GM19025 (cell line): ENCODE measurements at regions not wholly inside any gene's neighbourhood (a gene's known extent, or its start where the extent isn't known, plus 50 kb on each side); places are given as distances from the start of the nearest gene placed in this dataset.
"Not testable (repeated sequence)": the region's sequence is repeated elsewhere in the genome, so short reads cannot be mapped to it uniquely, and the experiment has no call there.

Experiments used
- ATAC-seq: cut with Tn5 transposase; IDR thresholded peaks from one replicate; pipeline ENCODE4 v1.9.1; 2021; ENCODE audit warnings: mild to moderate bottlenecking, low read depth, moderate library complexity; ENCODE audit not compliant: unreplicated experiment

DNA sequence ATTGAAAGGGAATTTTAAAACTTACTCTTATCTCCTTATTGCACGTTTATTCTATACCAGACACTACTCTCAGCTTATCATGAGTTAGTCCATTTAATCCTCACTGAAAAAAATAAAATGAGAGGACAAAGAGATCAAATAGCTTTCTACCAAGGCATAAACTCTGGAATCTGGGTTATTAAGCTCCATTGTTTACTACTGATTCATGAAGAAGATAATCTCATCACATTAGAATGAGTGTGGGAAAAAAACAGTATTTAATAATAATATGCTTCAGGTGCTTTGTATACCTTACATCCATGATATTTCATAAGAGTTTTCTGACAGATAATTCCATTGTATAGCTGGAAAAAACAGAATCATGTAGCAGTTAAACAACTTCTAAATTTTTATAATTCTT lies 1092.6 kb downstream of the TECRL start:
- ATAC-seq = no peak

DNA sequence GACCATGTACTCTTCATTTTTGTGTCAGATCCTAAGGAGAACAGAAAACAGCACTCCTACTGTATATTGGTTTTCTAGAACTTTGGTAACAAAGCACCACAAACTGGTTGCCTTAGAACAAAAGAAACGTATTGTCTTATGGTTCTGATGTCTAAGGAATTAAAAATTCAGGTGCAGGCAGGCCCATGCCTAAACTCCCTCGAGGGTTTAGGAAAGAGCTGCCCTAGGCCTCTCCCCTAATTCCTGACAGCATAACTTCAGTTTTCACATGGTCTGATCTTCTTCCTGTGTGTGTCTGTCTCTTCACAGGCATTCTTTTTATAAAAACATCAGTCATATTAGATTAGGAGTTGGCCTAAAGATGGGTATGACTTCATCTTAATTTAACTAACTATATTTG lies 1093.6 kb downstream of the TECRL start:
- ATAC-seq = no peak

DNA sequence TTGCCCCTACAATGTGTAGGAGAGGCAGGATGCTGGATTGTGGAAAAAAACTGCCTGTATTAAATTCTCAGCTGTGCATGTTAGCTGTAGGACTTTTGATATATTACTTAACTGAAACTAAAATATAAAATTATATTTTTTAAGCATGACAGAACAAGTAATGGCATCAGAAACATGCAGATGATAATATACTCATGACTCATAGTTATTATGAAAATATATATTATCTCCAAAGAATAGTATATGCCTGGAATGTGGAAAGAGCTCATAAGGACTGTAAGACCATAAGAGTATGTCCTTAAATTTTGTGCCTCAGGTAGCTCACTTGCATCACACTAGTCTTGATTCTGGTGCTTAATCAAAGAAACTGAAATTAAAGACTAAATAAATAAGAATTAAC lies 1100.6 kb downstream of the TECRL start:
- ATAC-seq = no peak

DNA sequence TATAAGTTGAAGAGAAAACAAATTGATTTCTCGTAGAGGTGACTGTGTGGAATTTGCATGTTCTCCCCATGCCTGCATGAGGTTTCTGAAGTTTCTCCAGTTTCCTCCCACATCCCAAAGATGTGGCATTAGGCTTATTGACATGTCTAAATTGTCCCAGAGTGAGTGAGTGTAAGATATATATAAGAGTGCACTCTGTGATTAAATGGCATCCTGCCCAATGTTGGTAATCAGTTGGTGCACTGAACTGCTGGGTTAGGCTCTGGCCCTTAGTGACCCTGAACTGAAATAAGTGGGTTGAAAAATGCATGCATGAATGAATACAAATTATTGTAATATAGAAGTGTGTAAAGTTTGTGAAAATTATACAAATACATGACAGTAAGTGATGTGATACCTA lies 1106.5 kb downstream of the TECRL start:
- ATAC-seq = no peak

DNA sequence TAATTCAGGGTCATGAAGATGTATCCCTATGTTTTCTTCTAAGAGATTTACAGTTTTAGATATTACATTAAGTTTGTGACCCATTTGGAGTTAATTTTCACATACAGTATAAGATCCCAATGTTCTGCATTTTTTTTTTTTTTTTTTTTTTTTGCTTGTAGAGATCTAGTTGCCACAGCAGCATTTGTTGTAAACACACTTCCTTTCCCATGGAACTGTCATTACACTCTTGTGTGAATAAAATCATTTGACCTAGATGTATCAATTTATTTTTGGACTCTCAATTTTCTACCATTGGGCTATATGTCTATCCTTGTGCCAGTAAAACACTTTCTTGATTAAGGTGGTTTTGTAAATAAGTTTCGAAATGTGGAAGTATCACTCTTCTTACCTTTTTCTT lies 1107.2 kb downstream of the TECRL start:
- ATAC-seq = no peak

DNA sequence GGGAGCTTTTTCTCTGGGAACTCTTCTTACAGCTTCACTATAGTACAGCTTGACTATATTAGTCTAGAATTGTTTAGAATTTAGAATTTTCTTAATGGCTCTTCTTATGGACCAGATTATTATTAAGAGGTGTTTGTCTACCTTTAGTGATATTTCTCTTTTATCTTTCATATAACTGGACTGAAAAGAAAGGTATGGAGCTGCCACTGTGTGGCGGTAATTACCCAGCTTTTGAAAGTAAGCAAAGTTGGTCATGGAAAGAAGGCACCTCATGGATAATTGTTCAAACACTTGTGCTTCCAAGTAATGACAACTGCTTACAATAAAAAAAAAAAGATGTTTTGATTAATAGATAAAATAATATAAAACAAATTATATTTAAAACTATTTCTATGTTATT lies 1112.5 kb downstream of the TECRL start:
- ATAC-seq = no peak

DNA sequence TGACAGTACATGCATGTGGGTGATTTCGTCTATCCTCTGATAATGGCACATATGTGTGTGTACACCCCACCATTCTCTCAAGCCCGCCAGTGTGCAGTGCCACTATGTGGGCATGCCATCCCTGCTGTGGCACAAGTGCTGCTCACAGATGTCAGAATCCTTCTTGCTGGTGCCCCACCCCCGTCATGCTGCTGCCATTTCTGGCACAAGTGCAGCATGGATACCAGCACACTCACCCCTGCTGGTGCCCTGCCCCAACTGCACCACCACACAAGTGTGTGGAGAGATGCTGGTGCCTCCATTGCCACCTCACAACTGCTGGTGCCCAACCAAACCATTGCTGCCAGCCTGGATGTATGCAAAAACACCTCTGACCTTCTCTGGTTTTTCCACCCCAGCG lies 1133.8 kb downstream of the TECRL start:
- no peak for ATAC-seq

DNA sequence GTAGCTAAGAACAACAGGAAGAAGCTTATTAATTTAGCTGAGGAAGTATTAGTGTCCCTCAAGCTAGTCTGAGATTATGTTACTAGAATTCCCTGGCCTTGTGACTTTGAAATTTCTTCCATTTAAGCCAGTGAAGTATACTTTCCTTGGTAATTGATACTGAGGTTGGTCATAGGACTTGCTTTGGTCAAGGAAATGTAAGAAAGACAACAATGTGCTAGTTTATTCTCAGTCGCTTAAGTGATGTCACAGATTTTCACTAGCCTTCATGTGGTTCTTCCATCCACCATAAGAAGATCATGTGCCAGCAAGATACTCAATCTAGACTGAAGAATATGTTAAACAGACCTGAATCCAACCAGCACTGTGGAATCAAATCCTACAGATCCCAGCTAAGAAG lies 1140.1 kb downstream of the TECRL start:
- ATAC-seq = no peak

DNA sequence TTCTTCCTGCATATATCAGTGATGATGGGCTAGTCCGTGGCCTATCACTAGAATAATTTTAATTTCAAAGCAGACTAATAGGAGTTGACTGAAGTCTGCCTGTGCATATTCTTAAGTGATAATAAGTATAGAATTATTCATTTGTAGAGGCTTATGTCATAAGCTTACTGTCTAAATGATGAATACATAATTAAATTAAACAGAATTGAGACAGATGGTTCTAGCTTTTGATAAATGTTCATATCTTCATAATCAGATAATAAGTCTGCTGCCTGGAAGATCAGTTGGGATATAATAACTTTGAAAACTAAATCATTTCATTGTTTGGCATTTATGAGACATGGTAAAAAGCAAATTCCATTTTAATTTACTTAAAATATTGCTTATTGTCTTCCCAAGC lies 1175.6 kb downstream of the TECRL start:
- no peak for ATAC-seq

DNA sequence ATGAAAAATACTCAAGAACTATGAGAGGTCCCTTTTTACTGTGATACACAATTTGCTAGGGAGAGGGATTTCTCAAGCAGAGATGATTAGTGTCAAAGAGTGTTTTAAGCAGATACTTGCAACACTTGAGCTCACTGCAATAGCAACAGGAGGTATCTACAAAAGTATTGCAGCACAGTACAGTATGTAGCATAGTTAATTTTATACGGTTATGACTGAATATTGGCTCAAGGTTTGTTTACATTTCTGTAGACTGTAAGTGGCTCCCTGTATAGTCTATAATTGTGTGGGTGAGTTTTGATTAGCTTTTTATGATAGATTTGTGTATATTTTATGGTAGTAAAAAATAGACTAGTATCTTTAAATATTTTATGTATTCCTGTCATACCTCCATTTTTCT lies 1177.2 kb downstream of the TECRL start:
- ATAC-seq = no peak

DNA sequence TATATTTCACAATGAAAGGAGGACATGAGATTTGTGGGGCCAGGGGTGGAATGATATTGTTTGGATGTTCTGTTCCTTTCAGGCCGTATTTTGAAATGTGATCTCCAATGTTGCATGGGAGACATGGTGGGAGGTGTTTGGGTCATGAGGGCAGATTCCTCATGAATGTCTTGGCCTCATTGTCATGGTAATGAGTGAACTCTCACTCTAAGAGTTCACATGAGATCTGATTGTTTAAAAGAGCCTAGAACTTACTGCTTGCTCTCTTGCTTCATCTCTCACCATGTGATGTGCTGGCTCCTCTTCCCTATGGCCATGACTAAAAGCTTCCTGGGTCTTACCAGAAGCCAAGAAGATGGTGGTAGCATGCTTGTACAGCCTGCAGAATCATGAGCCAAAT lies 1183.0 kb downstream of the TECRL start:
- ATAC-seq = no peak

DNA sequence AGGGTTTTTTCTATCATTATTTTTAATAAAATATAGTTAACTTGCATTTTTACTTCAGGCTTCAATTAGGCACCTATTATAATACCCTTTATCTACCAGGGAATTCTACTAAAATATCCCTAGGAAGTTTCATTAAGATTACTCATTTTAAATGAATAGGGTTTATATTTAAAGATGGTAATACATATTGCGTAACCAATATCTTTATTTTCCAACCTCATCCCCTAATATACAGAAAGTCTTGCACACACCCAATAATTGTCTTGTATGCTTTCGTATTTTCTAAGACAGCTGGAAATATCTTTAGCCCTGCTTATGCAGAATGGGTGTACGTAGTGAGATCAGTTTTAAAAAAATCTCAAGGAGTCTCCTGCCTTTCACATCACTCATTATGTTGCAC lies 1186.8 kb downstream of the TECRL start:
- ATAC-seq = no peak

DNA sequence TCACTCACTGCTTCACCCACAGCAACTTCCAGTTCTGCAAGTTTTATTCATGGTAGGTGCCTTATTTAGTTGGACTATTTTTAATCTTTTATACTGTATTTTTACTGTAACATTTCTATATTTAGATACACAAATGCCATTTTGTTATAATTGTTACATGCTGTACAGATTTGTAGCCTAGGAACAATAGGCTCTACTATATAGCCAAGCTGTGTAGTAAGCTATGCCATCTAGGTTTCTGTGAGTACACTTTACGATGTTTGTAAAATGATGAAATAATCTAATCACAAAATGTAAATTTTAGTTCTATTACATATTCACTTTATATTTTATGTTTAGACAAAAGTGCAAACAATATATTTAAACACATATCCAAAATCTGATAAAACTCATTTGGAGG lies 1187.8 kb downstream of the TECRL start:
- ATAC-seq = no peak

DNA sequence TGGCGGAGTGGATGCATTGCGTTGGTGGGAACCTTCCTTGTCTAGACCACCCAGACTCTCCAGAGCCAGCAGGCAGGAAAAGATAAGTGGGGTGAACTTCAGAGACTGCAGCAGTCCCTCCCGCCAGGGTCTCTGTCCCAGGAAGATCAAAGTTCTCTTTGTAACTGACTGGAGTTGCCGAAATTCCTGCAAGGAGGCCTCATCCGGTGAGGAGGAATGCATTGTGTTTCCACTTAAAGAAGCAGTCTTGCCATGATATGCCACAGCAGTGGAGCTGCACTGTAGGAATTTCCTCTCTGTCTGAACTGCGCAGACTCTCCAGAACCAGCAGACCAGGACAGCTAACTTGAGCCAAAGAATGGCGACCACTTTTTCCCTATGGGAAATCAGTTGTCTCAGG lies 1190.4 kb downstream of the TECRL start:
- no peak for ATAC-seq

DNA sequence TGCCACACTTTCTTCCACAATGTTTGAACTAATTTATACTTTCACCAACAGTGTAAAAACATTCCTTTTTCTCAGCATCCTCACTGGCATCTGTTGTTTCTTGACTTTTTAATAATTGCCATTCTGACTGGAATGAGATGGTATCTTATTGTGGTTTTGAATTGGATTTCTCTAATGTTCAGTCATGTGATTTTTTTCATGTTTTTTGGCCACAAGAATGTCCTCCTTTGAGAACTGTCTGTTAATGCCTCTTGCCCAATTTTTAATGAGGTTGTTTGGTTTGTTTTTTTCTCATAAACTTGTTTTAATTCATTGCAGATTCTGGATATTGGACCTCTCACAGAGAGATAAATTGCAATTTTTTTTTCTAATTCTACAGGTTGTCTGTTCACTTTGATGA lies 1195.2 kb downstream of the TECRL start:
- ATAC-seq = no peak

DNA sequence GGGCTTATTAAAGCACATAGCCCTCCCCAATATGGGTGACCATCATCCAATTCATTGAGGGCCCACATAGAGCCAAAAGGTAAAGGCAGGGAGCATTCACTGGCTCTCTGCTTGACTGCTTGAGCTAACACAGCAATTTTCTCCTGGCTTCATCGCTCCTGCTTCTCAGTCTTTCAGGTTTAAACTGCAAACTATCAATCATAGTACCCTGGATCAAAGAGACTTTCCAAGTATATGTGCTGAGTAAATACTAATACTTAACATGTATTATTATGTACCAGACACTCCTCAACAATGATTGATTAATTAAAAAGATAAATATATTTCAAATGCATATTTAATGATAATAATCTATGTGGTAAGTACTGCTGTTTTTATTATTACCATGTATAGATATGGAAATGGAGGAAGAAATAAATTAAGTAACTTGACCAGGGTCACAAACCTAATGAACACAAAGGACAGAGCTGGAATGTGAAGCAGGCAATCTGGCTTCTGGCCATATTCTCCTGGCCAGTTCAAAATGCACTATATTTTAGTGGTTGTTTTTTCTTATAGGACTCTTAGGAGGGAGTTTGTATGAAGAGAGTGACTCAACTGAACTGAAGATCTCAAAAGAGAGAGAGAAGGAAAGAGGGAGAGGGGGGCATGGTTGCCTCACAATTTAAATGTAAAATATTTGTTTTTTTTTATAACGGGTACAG lies 1197.3 kb downstream of the TECRL start:
- no peak for ATAC-seq

DNA sequence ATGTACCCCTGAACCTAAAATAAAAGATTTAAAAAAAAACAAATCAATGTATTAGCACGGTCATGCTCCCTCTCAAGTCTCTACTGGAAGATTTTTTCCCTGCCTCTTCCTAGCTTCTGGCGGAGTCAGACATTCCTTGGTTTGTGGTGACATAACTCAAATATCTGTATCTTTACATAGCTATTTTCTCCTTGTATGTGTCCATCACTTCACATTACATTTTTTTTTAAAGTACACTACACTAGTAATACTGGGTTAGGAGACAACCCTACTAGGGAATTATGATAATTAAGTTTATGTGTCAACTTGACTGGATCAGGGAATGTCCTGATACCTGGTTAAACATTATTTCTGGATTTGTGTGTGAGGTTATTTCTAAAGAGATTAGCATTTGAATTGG lies 1197.9 kb downstream of the TECRL start:
- ATAC-seq = no peak

DNA sequence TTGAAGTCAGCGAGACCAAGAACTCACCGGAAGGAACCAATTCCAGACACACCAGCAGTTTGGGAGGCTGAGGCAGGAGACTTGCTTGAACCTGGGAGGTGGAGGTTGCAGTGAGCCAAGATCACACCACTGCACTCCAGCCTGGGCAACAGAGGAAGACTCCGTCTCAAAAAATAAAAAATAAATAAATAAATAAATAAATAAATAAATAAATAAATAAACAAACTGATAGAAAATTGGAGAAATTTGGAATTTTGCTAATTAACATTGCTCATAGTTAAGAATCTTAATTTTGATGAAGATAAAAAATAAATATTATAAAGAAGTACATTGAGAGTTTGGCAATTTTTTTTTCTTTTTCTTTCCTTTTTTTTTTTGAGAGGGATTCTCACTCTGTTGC lies 1216.2 kb downstream of the TECRL start:
- ATAC-seq = not testable (repeated sequence)

DNA sequence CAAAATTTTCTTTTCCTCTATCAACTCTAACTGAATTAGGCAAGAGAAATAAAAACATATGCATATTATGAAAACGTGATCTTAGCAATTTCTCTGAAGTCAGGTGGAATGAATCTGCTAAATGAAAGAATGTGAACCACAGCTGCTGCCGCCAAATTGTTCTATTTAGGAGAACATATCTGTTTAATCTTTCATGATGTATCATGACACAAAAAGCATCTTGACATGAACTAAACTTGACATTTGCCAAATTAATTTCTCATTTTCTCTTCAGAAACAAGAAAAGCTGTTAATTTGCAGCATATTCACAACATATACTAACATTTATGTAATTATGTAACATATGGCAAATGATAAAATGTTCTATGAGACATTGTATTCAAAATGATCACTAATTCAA lies 1237.9 kb downstream of the TECRL start:
- ATAC-seq = no peak

DNA sequence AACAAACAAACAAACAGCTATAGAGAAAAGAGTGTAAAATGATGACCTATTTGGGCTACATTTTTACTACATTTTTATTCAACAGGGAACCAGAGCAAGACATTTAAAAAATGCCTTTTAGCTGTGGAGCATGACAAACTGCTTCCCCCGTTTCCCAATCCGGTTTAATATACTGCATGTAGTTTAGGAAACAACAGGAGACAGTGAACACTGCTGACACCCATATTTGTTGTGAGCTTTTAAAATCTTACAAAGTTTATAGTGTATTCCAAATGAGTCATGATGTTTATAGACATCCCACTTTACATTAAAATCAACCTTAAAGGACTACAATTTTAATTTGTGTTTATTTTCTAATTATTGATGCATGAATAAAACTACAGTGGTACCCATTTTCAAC lies 1238.3 kb downstream of the TECRL start:
- ATAC-seq = no peak

DNA sequence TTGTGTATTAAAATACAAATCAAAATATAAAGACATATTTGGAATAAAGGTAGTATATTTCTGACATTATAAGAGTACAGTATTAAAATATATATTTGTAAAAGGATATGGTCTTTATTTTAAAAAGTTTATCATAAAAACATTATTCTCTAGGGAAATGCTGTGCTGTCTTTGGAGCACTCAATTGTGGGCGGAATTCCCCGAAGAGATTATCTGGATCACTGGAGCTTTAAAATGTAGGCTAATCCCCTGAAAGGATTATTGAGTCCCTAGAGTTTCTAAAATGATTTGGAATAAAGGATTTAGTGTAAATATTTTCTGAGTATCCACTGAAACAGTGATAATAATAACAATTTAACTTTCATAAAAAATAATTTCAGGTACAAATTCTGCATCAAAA lies 1239.4 kb downstream of the TECRL start:
- no peak for ATAC-seq

DNA sequence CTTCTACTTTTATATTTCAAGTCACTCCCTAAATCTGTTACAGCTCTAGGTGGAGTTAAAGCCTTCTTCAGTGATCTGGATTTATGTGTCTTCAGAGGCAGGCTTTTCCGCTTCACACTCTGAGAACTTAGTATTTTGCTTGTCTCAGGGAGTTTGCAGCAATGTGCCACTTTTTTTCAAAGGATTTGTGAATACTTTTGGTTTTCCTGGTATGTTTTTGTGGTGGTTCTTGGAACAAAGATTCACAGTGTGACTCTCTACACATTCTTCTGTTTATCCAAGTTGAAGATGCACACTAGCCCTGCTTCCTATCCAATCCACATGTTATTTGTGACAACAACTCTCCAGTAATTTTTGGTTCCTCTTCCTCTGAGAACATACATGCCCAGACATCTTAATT lies 1253.7 kb downstream of the TECRL start:
- ATAC-seq = no peak

DNA sequence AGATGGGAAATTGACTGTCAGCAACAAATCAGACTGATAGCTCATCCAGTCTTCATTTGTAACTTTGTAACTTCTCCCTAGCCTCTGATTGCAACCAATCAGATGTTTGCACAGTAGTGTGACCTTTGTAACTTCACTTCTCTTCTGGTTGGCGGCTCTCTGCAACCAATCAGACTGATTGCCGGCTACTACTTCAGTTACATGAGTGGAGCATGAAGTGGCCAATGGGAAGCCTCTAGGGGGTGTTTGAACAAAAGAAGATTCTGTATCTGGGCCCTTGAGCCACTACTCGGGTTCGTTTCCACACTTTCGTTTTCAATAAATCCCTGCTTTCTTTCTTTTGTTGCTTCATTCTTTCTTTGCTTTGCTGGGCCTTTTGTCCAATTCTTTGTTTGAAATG lies 1285.8 kb downstream of the TECRL start:
- ATAC-seq = no peak
